ENCODE measurements at regions not wholly inside any gene's neighbourhood (a gene's known extent, or its start where the extent isn't known, plus 50 kb on each side); places are given as distances from the start of the nearest gene placed in this dataset.

DNA sequence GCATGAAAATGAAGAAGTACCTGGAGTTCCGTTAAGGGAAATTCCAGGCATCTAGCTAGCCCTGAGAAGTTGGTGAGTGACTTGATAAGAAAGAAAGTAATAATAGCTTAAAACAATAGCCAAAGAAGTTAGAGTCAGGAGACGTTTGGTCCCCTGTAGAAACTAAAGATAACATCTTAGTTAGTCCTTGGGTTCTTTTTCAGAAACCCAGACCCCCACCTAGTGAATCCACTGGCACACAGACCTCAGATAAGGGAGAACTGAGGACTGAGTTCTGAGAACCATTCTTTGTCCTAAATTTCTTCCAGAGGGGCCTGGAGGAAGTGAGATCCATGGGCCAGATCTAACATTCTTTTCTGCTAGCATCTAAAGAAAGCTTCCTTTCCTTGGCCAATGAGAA, 335.4 kb downstream of the SLC4A3 start:
- no peak for DNase-seq

DNA sequence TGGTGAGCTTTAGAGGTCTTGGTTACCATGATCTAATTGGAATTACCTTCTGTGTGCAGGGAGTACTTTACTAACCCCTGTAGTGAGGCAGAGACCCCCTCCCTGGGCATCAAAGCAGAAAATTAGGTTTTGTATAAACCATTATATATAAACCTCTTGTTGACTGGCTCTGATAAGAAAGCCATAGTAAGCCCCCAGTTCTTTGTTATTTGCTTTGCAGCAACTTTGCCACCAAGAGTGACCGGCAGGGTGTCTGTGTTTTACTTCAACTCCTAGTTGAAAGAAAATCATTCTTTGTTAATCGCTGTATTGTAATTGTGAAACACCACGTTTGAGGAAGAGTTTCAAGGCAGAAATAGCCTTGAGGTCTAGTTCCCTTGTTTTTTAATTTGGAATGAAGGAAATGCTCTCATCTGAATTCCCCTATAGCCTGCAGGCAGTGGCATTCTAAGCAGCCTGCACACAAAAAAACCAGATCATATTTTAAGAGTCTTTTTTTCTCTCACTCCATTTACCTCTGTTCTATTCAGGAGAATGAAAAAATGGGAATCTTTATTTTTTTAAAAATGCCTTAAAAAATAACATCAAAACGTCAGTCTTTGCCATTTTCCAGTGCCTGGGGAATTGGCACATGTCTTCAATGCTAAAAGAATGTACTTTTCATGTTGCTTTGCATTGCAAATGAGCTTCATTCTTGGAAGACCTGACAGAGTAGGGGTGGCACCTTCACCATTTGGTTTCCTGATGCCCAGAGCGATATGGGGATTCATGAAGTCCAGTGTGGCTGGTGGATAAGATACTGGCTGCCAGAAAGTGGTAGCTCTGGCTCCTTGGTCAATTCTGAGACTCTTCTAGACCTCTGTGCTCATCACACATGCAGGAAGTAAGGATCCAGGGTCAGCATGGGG, 338.1 kb downstream of the SLC4A3 start:
- no peak for DNase-seq

DNA sequence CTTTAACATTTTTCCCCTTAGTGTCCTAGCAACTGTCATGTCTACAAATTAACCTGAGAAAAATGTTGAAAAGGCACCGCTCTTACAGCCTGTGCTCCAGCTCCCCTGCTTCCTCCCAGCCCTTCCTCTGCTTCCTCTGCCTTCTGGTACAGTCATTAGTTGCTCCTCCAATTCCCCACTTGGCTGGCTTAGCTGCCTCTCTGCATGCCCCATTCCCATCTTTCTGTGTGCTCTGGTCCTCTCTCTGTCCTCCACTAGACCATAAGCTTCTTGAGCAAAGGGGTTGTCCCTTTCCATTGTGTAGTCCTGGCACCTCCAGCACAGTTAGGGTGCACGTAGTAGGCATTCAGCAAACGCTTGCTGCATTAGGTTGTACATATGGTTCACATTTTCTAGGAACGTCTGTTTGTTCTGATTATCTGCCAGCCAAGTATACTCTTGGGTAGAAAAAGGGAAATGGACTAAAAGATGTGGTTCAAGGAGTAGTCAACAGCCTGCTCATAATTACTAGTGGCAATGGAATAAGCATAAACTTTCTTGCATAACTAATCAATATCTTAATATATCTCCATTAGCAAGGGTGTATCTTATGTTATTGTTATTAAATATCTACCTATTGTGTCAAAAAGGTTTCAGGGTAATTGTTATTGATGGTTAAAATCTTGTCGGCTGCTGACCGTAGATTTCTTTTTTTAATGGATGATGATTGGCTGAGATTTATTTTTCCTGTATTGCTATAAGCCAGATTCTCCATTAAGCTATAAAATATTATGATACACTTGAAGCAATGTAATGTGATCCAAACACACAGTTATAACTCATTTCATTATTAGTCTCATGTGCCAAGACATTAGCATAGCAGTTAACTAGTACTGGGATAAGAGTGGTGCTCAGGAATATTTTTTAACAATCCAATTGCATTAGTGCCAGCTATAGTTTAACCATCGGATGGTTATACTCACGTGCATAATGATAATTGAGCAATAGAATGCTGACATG, 340.1 kb downstream of the SLC4A3 start:
- DNase-seq: no peak

DNA sequence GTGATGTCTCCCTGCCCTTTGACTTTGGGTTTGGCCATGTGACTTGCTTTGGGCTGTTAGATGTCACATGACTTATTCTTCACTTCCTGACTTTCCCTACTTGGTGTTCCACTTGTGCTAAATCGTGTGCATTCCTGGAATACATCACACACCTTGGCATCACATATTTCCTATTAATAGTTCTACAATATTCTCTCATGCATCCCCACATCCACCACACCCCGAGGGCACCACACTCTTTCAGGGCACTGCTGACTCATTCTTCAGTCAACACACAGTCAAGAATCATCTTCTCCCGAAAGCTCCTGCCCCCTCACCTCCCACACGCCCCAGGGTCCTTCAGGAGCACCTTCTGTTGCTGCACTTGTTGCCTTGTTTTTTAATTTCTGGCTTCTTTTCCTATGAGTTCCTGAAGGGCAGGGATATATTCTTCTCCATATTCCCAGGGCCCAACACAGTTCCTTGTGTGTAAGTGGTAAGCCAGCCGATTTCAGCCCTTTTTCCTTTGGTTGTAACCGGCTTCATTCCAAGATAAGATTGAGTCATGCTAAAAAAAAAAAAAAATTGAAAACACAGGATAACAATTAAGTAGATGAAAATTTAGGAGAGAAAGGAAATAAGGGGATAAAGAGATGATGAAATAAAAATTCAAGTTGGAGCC, 341.4 kb downstream of the SLC4A3 start:
- no peak for DNase-seq

DNA sequence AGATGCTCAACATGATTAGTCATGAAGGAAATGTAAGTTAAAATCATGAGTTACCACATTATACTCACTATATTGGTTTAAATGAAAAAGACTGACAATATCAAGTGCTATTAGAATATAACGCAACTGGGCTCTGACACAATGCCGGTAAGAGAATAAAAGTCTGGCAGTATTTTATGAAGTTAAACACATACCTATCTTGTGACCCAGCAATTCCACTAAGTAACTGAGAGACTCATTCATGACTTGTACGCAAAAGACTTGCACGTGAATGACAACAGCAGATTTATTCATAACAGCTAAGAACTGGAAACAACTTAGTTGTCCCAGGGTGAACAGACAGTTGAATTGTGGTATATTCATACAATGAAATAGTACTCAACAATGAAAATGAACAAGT, 342.1 kb downstream of the SLC4A3 start:
- DNase-seq: no peak

DNA sequence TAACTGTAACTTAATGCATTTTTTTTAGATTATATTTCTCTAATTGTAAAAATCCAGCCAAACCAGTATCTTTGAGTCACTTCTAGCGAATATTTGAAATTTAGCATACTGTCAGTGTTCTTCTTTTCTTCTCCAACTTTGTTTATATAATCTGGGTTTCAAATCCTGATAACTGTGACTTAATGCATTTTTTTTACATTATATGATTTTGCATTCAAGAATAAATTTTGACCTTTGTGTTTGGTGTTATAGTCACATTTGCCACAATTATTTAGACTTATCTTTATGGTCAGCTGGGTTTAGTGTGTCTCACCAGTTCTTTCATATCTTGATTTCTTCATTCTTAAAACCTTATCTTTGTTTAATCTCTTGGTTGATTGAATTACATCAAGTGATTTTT, 345.7 kb downstream of the SLC4A3 start:
- no peak for DNase-seq

DNA sequence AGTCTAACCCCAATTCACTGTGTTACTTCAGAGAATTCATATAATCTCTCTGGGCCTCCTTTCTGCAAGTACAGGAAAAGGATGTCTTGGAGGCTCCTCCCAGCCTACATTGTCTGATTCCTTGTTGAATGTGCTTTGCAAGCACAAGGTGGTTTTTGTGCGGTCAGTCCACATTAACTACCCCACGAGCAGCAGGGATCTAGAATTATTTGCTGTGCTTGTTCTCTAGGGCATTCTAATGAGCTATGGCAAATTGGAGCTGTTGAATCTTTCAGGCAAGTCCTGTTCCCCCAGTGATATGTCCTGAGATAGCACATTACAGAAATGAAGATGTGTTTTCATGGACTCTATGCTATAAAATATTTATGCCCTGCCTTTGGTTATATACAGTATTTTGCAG, 349.4 kb downstream of the SLC4A3 start:
- no peak for DNase-seq

DNA sequence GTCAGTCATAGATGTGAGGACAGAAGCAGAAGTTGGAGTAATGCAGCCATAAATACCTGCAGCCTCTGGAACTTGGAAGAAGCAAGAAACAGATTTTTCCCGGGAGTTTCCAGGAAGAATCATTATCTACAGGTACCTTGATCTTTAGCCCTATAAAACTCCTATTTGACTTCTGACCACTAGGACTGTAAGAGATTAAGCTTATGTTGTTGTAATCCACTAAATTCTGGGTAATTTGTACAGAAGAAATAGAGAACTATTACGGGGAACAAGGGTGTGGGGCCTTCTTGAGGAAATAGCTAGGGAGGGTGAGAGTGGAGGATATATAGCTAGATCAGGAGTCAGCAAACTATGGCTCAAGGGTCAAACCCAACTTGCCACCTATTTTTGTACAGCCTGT, 353.2 kb downstream of the SLC4A3 start:
- no peak for DNase-seq

DNA sequence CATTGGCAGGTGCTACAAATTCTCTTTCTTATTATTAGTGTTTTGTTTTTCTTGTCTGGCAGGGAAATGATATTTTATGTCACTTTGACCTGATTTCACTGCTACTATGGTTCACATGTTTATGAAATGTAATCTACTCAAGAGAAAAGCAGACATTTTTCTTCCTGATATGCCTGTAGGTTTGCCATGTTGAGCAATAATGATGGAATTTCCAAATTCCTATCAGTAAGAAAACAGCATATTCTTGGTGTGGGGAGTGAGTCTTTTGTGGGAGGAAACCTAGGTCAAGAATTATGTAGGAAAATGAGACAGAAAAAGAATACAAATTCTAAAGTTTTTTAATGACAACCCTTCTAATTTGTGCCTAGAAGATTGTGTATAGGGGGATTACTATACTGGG, 356.4 kb downstream of the SLC4A3 start:
- no peak for DNase-seq

DNA sequence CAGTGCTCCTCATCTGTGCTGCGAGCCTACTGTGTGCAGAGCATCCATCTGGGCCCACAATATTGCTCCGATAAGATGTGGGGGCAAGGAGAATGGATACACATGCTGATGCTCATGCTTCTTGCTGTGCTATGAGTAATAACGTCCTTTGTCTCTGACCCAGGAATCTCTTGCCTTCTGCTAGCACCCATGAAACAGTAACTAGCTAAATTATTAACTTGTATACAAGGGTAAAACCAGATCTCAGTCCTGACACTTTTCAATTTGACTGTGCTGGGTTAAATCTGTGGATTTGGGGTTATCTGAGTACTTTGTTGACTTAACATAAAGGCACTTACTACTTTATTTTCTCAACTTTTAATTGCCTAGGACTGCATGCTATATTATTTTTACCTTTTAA, 357.6 kb downstream of the SLC4A3 start:
- no peak for DNase-seq

DNA sequence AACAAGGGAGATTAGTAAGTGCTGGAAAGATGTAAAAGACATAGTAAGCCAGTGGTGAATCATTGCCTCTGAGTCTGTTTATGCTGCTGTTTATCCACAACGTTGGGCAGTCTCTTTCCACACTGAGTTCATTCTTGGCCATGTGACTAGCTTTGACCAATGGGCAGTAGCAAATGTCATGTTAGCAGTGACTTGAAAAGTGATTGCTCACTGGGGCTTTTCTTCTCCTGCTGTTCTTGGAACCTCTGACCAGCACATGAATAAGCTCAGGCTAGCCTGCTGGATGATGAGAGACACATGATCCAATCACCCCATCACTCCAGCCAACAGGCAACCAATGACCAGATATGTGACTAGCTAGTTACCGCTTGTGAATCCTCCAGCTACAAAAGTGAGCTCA, 360.4 kb downstream of the SLC4A3 start:
- no peak for DNase-seq

DNA sequence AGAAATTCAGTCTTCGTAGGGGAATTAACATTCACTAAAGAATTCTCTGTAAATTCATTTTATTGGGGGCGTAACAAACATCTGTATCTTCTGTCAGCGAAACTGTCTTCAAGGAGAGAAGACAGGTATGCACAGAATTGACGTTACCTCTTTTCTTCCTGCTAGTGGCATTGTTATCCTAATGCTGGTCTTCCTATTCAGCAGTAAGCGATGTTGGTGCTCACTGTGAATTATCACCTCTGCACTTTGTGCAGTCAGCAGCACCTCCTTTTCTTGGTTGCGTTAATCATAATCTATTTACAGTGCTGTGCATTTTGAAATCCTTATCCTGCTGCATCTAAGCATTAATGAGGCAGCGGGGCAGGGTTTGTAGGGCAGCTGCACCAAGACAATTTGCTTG, 362.3 kb downstream of the SLC4A3 start:
- DNase-seq: no peak

DNA sequence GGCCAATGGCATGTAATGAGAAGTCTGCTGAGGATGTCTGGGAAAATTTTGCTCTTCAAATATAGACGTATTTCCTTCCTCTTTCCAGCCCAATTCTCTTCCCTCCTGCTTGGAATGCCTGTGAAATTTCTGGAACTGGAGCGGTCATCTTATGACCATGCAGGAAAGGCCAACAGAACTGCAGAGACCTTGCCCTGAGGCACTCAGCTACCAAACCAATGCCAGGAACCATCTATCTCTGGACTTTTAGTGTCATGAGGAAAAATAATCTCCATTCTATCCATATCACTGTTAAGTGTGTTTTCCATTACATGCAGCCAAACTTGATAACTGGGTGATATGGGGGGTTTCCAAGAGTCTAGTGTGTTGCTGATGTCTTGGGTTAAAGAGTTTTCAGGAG, 363.7 kb downstream of the SLC4A3 start:
- DNase-seq: no peak

DNA sequence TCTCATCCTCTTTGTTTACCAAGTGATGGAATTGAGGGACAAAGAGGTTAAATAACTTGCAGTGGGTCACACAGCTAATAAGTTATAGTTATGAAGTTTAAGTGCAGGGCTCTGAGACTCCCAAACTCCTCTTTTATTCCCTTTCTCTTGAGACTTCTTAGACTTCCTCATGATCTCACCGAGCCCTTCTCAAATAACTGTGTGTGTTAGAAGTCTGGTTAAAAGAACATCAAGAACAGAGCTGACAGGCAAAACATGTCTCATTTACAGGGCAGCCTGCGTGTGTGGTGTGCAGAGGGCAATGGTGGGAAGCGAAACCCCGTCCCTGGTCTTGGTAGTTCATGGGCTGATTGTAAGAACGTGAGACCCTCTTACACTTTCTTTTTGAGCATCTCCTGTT, 368.0 kb downstream of the SLC4A3 start:
- DNase-seq: no peak

DNA sequence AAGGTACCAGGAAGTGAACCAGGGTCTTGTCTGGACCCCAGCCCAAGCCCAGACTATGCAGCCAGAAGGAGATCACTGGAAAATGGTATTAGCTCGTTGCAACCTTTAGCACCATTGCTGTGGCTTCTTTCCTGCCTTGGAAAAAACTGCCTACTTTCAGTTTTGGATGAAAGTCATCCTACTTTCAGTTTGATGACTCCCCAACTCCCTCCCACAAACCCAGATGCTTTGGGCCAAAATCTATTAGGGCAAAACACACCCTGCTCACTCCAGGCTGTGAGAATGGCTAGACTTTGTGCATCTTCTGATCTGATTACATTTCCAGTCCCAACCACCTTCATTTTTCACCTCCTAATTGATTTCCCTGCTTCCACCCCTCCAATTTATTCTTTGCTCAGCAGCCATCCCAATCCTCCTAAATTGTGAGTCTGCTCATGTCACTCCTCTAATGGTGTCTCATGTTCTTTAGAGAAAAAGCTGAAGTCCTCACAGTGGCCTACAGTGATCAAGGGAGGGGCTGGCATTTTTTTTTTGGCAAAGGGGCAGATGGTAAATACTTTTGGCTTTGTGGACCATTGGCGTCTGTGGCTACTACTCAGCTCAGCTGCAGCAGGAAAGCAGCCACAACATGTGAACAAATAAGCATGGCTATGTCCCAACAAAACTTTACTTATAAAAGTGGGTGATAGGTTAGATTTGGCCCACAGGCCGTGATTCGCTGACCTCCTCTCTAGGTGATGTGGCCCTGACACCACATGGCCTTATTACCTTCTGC, 368.7 kb downstream of the SLC4A3 start:
- no peak for DNase-seq

DNA sequence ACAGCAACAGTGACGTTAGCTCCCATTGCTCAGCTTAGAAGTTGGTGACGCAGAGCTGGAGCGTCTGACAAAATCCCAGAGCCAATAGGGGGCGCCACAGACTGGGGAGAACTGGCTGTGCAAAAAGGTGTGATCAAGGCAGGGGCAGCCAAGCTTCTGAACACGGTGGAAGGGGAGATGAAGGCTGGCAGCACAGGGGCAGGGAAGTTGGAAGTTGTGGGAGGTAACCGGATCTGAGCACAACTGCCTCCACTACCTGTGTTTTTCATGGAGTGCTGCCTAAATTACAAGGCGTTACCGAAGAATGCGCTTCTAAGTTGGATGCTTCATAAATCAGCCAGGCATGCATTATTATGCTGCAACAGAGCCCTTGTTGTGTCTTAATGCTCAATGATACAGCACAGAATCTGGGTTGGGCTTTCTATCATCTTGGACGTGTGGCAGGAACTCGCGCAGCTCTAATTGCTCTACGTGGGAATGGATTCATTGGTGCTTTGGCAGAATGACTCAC, 370.0 kb downstream of the SLC4A3 start:
- DNase-seq: peak in 1 of 2 donors; percentile 2

DNA sequence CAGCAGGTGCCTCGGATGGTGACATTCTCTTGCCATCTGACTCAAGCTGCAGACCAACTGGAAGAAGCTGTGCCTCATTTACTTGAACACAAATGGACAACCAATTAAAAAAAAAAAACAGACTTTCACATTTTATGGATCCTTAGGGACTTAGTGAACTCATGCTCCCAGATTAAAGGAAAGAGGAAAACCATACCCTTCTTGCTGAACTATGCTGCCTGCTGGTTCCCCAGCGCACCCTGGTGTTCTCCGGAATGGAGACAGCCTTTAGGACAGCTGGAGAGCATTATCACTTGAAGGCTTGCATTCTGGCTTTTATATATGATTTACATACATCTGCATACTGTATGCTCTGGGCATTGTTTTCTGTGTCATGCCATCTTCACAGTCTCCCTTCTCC, 370.7 kb downstream of the SLC4A3 start:
- no peak for DNase-seq

DNA sequence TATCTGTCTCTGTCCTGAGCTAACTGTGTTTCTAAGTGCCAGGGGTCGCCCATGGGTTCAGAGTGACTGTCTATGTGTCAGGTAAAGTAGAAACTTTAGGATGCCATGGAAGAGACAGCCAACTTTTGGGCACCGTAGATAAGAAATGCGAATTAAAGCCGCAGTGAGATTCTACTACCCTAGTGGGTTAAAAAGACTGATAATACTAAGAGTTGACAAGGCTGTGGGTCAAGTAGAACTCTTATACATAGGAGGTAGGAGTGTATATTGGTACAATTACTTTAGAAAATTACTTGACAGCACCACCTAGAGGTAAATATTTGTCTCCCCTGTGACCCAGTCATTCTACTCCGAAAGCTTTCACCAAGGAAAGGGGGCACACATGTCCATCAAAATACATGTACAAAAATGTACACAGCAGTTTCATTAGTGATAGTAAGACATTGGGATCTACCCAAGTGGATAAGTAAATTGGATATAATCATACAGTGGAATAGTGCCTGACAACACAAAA, 371.3 kb downstream of the SLC4A3 start:
- DNase-seq: no peak

DNA sequence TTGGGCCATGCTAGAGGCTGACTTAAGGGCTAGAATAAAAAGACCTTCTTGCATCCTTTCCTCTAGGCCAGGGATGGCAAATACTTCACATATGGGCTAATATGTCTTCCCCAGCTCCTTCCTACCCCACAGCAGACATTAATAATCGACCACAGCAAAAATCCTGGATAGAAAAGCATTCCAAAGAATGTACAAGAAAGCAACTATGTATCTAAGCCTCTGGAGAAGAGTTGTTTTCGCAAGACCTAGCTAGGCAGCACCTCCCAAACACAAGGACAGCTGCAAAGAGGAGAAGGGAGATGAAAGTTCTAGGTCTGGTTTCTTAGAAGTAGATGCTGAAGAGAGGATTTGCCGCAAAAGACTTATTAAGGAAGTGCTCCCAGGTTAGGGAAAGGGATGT, 372.6 kb downstream of the SLC4A3 start:
- no peak for DNase-seq

DNA sequence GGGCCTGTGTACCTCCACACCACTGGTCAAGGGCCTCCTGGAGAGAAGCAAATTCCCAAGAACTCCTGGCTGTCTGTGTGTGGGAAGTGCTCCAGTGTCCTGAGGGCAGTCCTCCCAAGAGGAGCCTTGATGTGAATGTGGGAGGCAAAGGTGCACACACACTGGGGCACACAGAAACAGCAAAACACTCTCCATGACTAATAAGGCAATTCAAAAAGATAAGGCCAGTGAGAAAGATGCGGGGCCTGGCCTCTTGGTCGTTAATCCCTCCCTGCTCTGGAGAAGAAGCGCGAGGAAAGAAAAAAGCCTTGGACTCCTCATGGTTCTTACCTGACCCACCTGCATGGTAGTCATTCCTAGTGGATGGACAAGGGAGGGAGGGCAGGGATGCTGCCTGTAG, 373.2 kb downstream of the SLC4A3 start:
- DNase-seq: no peak

DNA sequence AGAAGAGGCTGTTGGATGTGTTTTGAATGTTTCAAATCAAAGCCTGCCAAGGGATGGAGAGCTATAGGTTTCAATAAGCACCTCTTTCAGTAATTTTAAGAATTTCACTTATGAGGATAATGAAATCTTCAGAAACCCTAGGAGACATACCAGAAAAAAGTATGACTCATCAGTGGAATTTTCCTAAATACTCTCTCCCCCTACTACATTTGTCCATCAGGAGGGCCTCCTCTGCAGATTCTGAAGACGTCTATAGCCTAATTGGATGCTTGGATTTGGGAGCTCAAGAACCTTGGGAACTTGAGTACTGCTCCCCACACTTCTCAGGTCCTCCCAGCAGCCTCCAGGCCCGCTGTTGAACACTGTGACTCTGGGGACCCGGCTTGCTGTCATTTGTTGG, 374.3 kb downstream of the SLC4A3 start:
- no peak for DNase-seq

DNA sequence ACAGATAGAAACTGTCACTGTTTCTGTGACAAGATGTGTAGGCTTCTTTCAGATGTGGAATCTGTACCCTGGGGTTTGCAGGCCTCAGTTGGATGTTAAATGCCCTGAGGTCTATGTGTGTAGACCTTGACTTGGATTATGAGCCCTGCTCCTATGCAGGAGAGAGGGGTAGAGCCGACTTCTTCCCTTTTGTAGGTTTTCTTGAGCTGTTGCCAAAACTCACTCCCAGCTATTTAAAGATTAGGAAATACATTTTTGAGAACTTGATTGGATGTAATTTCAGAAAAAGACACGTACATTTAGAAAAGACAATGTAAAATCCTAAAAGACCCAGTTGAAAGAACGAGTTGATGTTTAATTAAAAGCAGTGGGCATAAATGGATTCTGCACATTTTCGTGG, 374.8 kb downstream of the SLC4A3 start:
- DNase-seq: no peak

Measured in hippocampal formation (tissue), 2 donors.